HCT116 (cell line): ENCODE measurements at regions not wholly inside any gene's neighbourhood (a gene's known extent, or its start where the extent isn't known, plus 50 kb on each side); places are given as distances from the start of the nearest gene placed in this dataset.

Experiments
- ATAC-seq: fragments of 200-7000 bp; cut with Tn5 transposase; 2 replicates; pipeline ENCODE4 v1.9.1; 2020; ENCODE audit warnings: mild to moderate bottlenecking, moderate library complexity
- BruUV-seq: library from RNA; stranded (reverse); fragments of 400-500 nt; replicated peaks from 2 replicates; lab custom pipeline; 2021; lab: Mats Ljungman, UMichigan
- CTCF ChIA-PET: fragments of 300-600 bp; sonication (Branson Sonifier 250); formaldehyde crosslinking; loops from one replicate; lab custom pipeline; 2021; ENCODE audit warnings: antibody characterized with exemption; lab: Charles Lee
- POLR2A ChIA-PET: fragments of 300-600, 350-600 bp; sonication (Branson Sonifier 250); formaldehyde crosslinking; loops from one replicate; lab custom pipeline; 2021; ENCODE audit warnings: antibody characterized with exemption; lab: Charles Lee
- RAD21 ChIA-PET, 2 experiments: fragments of 300-600 bp; sonication (Branson Sonifier 250); formaldehyde crosslinking; loops; one replicate each; lab custom pipeline; 2023; ENCODE audit warnings: low total read pairs in 2 of 2; ENCODE audit not compliant: uncharacterized antibody in 2 of 2, unreplicated experiment in 2 of 2, low non-redundant PET in 1 of 2; lab: Charles Lee
- DNase-seq: peaks from one replicate; pipeline ENCODE4 v3.0.0-alpha.2; 2010; ENCODE audit warnings: low read depth, low spot score
- H2AFZ ChIP-seq: fragments of 200-600 bp; shearing (Covaris generic), sonication (generic); 2 replicates; pipeline ENCODE4 v1.6.1; 2017; ENCODE audit warnings: low read depth, mixed run types, mixed read lengths, antibody characterized with exemption, low read length; ENCODE audit not compliant: poor library complexity, severe bottlenecking
- H3K27ac ChIP-seq: 2 replicates; pipeline ENCODE4 v1.5.1; 2012; ENCODE audit warnings: low read depth, low read length
- H3K27me3 ChIP-seq: fragments of 200-600 bp; sonication (generic); 2 replicates; pipeline ENCODE4 v1.6.1; 2016; ENCODE audit warnings: mixed run types, low read length, mixed read lengths; ENCODE audit not compliant: insufficient read depth
- H3K36me3 ChIP-seq, 2 experiments: fragments of 200-500 bp in 1 of 2; fragments of 200-600 bp in 1 of 2; sonication (Bioruptor generic) in 1 of 2; sonication (generic) in 1 of 2; 2 replicates each; pipeline versions ENCODE4 v1.5.1 to v1.6.1; 2014 to 2016; ENCODE audit warnings: low read length in 2 of 2, inconsistent platforms in 1 of 2, mixed read lengths in 1 of 2, mixed run types in 1 of 2; ENCODE audit not compliant: insufficient read depth in 2 of 2, control insufficient read depth in 1 of 2
- H3K4me1 ChIP-seq, 2 experiments: fragments of 200-600 bp in 1 of 2; sonication (generic) in 1 of 2; 2 replicates each; pipeline versions ENCODE4 v1.5.1 to v1.6.1; 2012 to 2017; ENCODE audit warnings: low read length in 2 of 2, inconsistent platforms in 1 of 2, mild to moderate bottlenecking in 1 of 2, mixed read lengths in 1 of 2, mixed run types in 1 of 2, moderate library complexity in 1 of 2; ENCODE audit not compliant: insufficient read depth in 2 of 2, control insufficient read depth in 1 of 2
- H3K4me2 ChIP-seq: fragments of 200-600 bp; sonication (generic); 2 replicates; pipeline ENCODE4 v1.6.1; 2017; ENCODE audit warnings: mixed run types, low read length, mixed read lengths
- H3K4me3 ChIP-seq, 2 experiments: fragments of 200-600 bp in 1 of 2; sonication (generic) in 1 of 2; replicated peaks in 1 of 2; 2 replicates each; pipeline ENCODE4 v1.5.1; 2011 to 2016; ENCODE audit warnings: low read length in 2 of 2, control low read depth in 1 of 2, low read depth in 1 of 2, mild to moderate bottlenecking in 1 of 2, mixed read lengths in 1 of 2, mixed run types in 1 of 2
- H3K79me2 ChIP-seq: fragments of 200-600 bp; sonication (generic); 2 replicates; pipeline ENCODE4 v1.6.1; 2017; ENCODE audit warnings: mild to moderate bottlenecking, mixed run types, low read length, moderate library complexity, mixed read lengths; ENCODE audit not compliant: insufficient read depth
- H3K9ac ChIP-seq: fragments of 200-600 bp; sonication (generic); 2 replicates; pipeline ENCODE4 v1.6.1; 2016; ENCODE audit warnings: low read length, mixed read lengths
- H3K9me2 ChIP-seq: fragments of 200-600 bp; sonication (generic), shearing (Covaris generic); 2 replicates; pipeline ENCODE4 v1.6.1; 2017; ENCODE audit warnings: mixed run types, mild to moderate bottlenecking, moderate library complexity; ENCODE audit not compliant: insufficient read depth
- H3K9me3 ChIP-seq, 2 experiments: fragments of 200-500 bp in 1 of 2; fragments of 200-600 bp in 1 of 2; sonication (Bioruptor generic) in 1 of 2; sonication (generic) in 1 of 2; 2 replicates each; pipeline ENCODE4 v1.6.1; 2014 to 2017; ENCODE audit warnings: low read length in 2 of 2, mixed read lengths in 2 of 2, inconsistent platforms in 1 of 2, low read depth in 1 of 2, mild to moderate bottlenecking in 1 of 2, mixed run types in 1 of 2, moderate library complexity in 1 of 2; ENCODE audit not compliant: control insufficient read depth in 1 of 2, insufficient read depth in 1 of 2
- H4K20me1 ChIP-seq: fragments of 200-600 bp; sonication (generic), shearing (Covaris generic); 2 replicates; pipeline ENCODE4 v1.6.1; 2017; ENCODE audit warnings: mixed run types, mild to moderate bottlenecking, moderate library complexity; ENCODE audit not compliant: insufficient read depth
- CBX3 ChIP-seq: IDR thresholded peaks from 2 replicates; pipeline ENCODE4 v1.6.1; 2012; ENCODE audit warnings: low read depth
- CTCF ChIP-seq, 3 experiments: fragments of 200-600 bp in 1 of 3; sonication (generic) in 1 of 3; IDR thresholded peaks in 2 of 3; conservative IDR thresholded peaks in 1 of 3; 2 replicates each; pipeline ENCODE4 v1.5.1; 2012 to 2017; ENCODE audit warnings: low read depth in 2 of 3, low read length in 2 of 3, antibody characterized with exemption in 1 of 3, borderline replicate concordance in 1 of 3, control low read depth in 1 of 3, mild to moderate bottlenecking in 1 of 3, mixed read lengths in 1 of 3, mixed run types in 1 of 3, moderate library complexity in 1 of 3; ENCODE audit not compliant: insufficient read depth in 1 of 3
- EGR1 ChIP-seq: IDR thresholded peaks from 2 replicates; pipeline ENCODE4 v1.6.1; 2012; ENCODE audit warnings: low read depth
- ELF1 ChIP-seq: IDR thresholded peaks from 2 replicates; pipeline ENCODE4 v1.6.1; 2012; ENCODE audit warnings: low read depth, borderline replicate concordance
- EZH2 ChIP-seq: fragments of 200-600 bp; sonication (generic); IDR thresholded peaks from 2 replicates; pipeline ENCODE4 v1.6.1; 2017; ENCODE audit warnings: antibody characterized with exemption, mixed run types
- POLR2A ChIP-seq: IDR thresholded peaks from 2 replicates; pipeline ENCODE4 v1.7.0; 2011; ENCODE audit warnings: borderline replicate concordance; ENCODE audit not compliant: insufficient read depth, insufficient read length; ENCODE audit errors: extremely low read depth
- POLR2AphosphoS5 ChIP-seq: IDR thresholded peaks from 2 replicates; pipeline ENCODE4 v1.6.1; 2011; ENCODE audit warnings: mild to moderate bottlenecking, low read depth, low read length, moderate library complexity
- RAD21 ChIP-seq: IDR thresholded peaks from 2 replicates; pipeline ENCODE4 v1.6.1; 2012; ENCODE audit warnings: low read depth, mild to moderate bottlenecking
- SIN3A ChIP-seq: IDR thresholded peaks from 2 replicates; pipeline ENCODE4 v1.6.1; 2012; ENCODE audit warnings: low read depth
- YY1 ChIP-seq: IDR thresholded peaks from 2 replicates; pipeline ENCODE4 v1.6.1; 2011; ENCODE audit warnings: low read length, low read depth, moderate library complexity, mild to moderate bottlenecking; ENCODE audit not compliant: insufficient replicate concordance; ENCODE audit errors: extremely low read depth
- ZBTB33 ChIP-seq: IDR thresholded peaks from 2 replicates; pipeline ENCODE4 v1.6.1; 2011; ENCODE audit warnings: mild to moderate bottlenecking, low read length, moderate library complexity; ENCODE audit not compliant: insufficient replicate concordance; ENCODE audit errors: extremely low read depth
- ZFX ChIP-seq: fragments of 450-650 bp; IDR thresholded peaks from 2 replicates; pipeline ENCODE4 v1.6.1; 2017
- intact Hi-C: fragments of 100-400 bp; cut with micrococcal nuclease; formaldehyde crosslinking; loops from 2 replicates; pipeline ENCODE4 v1.10.0; 2022

GRCh38 chr11:33594188-33594587 lies 106.4 kb downstream of the C11orf91 start (continued):
- TF ChIP-seq ZBTB33: no peak

- Histone ChIP-seq H3K79me2 (no peaks in the 10 kb centered on the region), H3K27me3 (peaks cover 25% of the 10 kb centered on the region; the same call in 1 of the 2 replicates), H3K4me1 (no peaks in the 10 kb centered on the region), H3K9ac (no peak overlapping the region), H4K20me1 (no peaks in the 10 kb centered on the region), H3K9me3 (no peaks in the 10 kb centered on the region), H3K4me3 (no peak overlapping the region), H3K27ac (no peak overlapping the region), H3K36me3 (no peaks in the 10 kb centered on the region), H2AFZ (no peak overlapping the region), H3K4me2 (no peak overlapping the region), H3K9me2 (no peaks in the 10 kb centered on the region)
- CTCF ChIA-PET: no interaction called here
- TF ChIP-seq ZBTB33 (no peak), SIN3A (no peak), POLR2AphosphoS5 (no peak), CTCF (IDR thresholded peaks at IDR 0.05 in 2 of 3, conservative IDR thresholded peaks at IDR 0.05 in 1 of 3; ENCODE audit: borderline replicate concordance in 1 of 3, insufficient read depth in 1 of 3, low read depth in 2 of 3, low read length in 2 of 3) (no peak), EGR1 (no peak), ZFX (no peak), POLR2A (no peak), YY1 (no peak), EZH2 (no peak), ELF1 (no peak), CBX3 (no peak), RAD21 (no peak)
- BruUV-seq: no TSS peak
- intact Hi-C loops: no loop called here
- ATAC-seq (no peak), DNase-seq (no peak)
- RAD21 ChIA-PET: no interaction called here
- POLR2A ChIA-PET: no interaction called here
These were observed 110.2 kb downstream of the C11orf91 start for GRCh38 chr11:33590441-33590840.
